SU-DHL-6 (cell line): ENCODE measurements at regions not wholly inside any gene's neighbourhood (a gene's known extent, or its start where the extent isn't known, plus 50 kb on each side); places are given as distances from the start of the nearest gene placed in this dataset.

Source experiments
- CTCF ChIP-seq: fragments of 200-600 bp; sonication (generic); IDR thresholded peaks from one replicate; pipeline ENCODE4 v1.5.1; 2017; ENCODE audit warnings: antibody characterized with exemption, mild to moderate bottlenecking, low read length, moderate library complexity; ENCODE audit not compliant: insufficient read depth, poor library complexity, severe bottlenecking
- EZH2phosphoT487 ChIP-seq: fragments of 200-600 bp; sonication (generic), shearing (Covaris generic); conservative IDR thresholded peaks from 2 replicates; pipeline ENCODE4 v1.6.1; 2018; ENCODE audit warnings: mild to moderate bottlenecking, antibody characterized with exemption, low read length, moderate library complexity, mixed read lengths

DNA sequence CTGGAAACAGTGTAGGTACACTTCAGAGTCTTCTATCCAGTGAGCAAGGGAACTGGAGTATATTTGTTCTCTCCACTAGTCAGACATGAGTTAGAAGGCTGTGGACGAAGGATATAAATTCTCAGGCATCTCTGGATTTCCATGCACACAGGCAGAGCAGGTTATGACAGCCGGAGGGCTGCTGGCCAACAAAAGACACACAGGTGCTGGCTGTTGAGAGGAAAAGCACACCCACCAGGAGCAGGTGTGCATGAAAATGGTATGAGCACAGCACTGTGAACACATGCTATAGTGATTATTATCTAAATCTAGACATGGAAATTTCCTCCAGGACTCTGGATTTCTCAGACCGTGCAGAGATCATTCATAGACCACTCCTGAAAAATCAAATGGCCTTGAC is 444.7 kb upstream of the RPS6KA3 start:
- TF ChIP-seq CTCF (no peak), EZH2phosphoT487 (no peak)
